GM12873 (cell line): ENCODE measurements at regions not wholly inside any gene's neighbourhood (a gene's known extent, or its start where the extent isn't known, plus 50 kb on each side); places are given as distances from the start of the nearest gene placed in this dataset.

Source experiments
- CTCF ChIP-seq: IDR thresholded peaks from 2 replicates; pipeline ENCODE4 v1.5.1; 2012; ENCODE audit warnings: low read depth, mild to moderate bottlenecking, moderate library complexity, low read length, control low read depth; ENCODE audit not compliant: insufficient read depth; ENCODE audit errors: missing control alignments

GRCh38 chr7:156356551-156356950, 284.0 kb upstream of the RNF32 start:
- TF ChIP-seq CTCF = no peak

- TF ChIP-seq CTCF = no peak
These were observed 287.2 kb upstream of the RNF32 start for GRCh38 chr7:156353352-156353751.

GRCh38 chr7:156347132-156347531, 293.4 kb upstream of the RNF32 start:
- no peak for TF ChIP-seq CTCF

GRCh38 chr7:156344595-156344994, 296.0 kb upstream of the RNF32 start:
- no peak for TF ChIP-seq CTCF

- no peak for TF ChIP-seq CTCF
These were observed 305.9 kb upstream of the RNF32 start for GRCh38 chr7:156334636-156335035.

GRCh38 chr7:156327916-156328315, 312.7 kb upstream of the RNF32 start:
- TF ChIP-seq CTCF = no peak

- TF ChIP-seq CTCF = no peak
These were observed 313.1 kb upstream of the RNF32 start for GRCh38 chr7:156327474-156327873.

- TF ChIP-seq CTCF = no peak
These were observed 316.4 kb upstream of the RNF32 start for GRCh38 chr7:156324201-156324600.
